HCT116 (cell line): ENCODE measurements at regions not wholly inside any gene's neighbourhood (a gene's known extent, or its start where the extent isn't known, plus 50 kb on each side); places are given as distances from the start of the nearest gene placed in this dataset.

Experiments used
- ATAC-seq: fragments of 200-7000 bp; cut with Tn5 transposase; 2 replicates; pipeline ENCODE4 v1.9.1; 2020; ENCODE audit warnings: mild to moderate bottlenecking, moderate library complexity
- BruUV-seq: library from RNA; stranded (reverse); fragments of 400-500 nt; replicated peaks from 2 replicates; lab custom pipeline; 2021; lab: Mats Ljungman, UMichigan
- CTCF ChIA-PET: fragments of 300-600 bp; sonication (Branson Sonifier 250); formaldehyde crosslinking; loops from one replicate; lab custom pipeline; 2021; ENCODE audit warnings: antibody characterized with exemption; lab: Charles Lee
- POLR2A ChIA-PET: fragments of 300-600, 350-600 bp; sonication (Branson Sonifier 250); formaldehyde crosslinking; loops from one replicate; lab custom pipeline; 2021; ENCODE audit warnings: antibody characterized with exemption; lab: Charles Lee
- RAD21 ChIA-PET, 2 experiments: fragments of 300-600 bp; sonication (Branson Sonifier 250); formaldehyde crosslinking; loops; one replicate each; lab custom pipeline; 2023; ENCODE audit warnings: low total read pairs in 2 of 2; ENCODE audit not compliant: uncharacterized antibody in 2 of 2, unreplicated experiment in 2 of 2, low non-redundant PET in 1 of 2; lab: Charles Lee
- DNase-seq: peaks from one replicate; pipeline ENCODE4 v3.0.0-alpha.2; 2010; ENCODE audit warnings: low read depth, low spot score
- H2AFZ ChIP-seq: fragments of 200-600 bp; shearing (Covaris generic), sonication (generic); 2 replicates; pipeline ENCODE4 v1.6.1; 2017; ENCODE audit warnings: low read depth, mixed run types, mixed read lengths, antibody characterized with exemption, low read length; ENCODE audit not compliant: poor library complexity, severe bottlenecking
- H3K27ac ChIP-seq: 2 replicates; pipeline ENCODE4 v1.5.1; 2012; ENCODE audit warnings: low read depth, low read length
- H3K27me3 ChIP-seq: fragments of 200-600 bp; sonication (generic); 2 replicates; pipeline ENCODE4 v1.6.1; 2016; ENCODE audit warnings: mixed run types, low read length, mixed read lengths; ENCODE audit not compliant: insufficient read depth
- H3K36me3 ChIP-seq, 2 experiments: fragments of 200-500 bp in 1 of 2; fragments of 200-600 bp in 1 of 2; sonication (Bioruptor generic) in 1 of 2; sonication (generic) in 1 of 2; 2 replicates each; pipeline versions ENCODE4 v1.5.1 to v1.6.1; 2014 to 2016; ENCODE audit warnings: low read length in 2 of 2, inconsistent platforms in 1 of 2, mixed read lengths in 1 of 2, mixed run types in 1 of 2; ENCODE audit not compliant: insufficient read depth in 2 of 2, control insufficient read depth in 1 of 2
- H3K4me1 ChIP-seq, 2 experiments: fragments of 200-600 bp in 1 of 2; sonication (generic) in 1 of 2; 2 replicates each; pipeline versions ENCODE4 v1.5.1 to v1.6.1; 2012 to 2017; ENCODE audit warnings: low read length in 2 of 2, inconsistent platforms in 1 of 2, mild to moderate bottlenecking in 1 of 2, mixed read lengths in 1 of 2, mixed run types in 1 of 2, moderate library complexity in 1 of 2; ENCODE audit not compliant: insufficient read depth in 2 of 2, control insufficient read depth in 1 of 2
- H3K4me2 ChIP-seq: fragments of 200-600 bp; sonication (generic); 2 replicates; pipeline ENCODE4 v1.6.1; 2017; ENCODE audit warnings: mixed run types, low read length, mixed read lengths
- H3K4me3 ChIP-seq, 2 experiments: fragments of 200-600 bp in 1 of 2; sonication (generic) in 1 of 2; replicated peaks in 1 of 2; 2 replicates each; pipeline ENCODE4 v1.5.1; 2011 to 2016; ENCODE audit warnings: low read length in 2 of 2, control low read depth in 1 of 2, low read depth in 1 of 2, mild to moderate bottlenecking in 1 of 2, mixed read lengths in 1 of 2, mixed run types in 1 of 2
- H3K79me2 ChIP-seq: fragments of 200-600 bp; sonication (generic); 2 replicates; pipeline ENCODE4 v1.6.1; 2017; ENCODE audit warnings: mild to moderate bottlenecking, mixed run types, low read length, moderate library complexity, mixed read lengths; ENCODE audit not compliant: insufficient read depth
- H3K9ac ChIP-seq: fragments of 200-600 bp; sonication (generic); 2 replicates; pipeline ENCODE4 v1.6.1; 2016; ENCODE audit warnings: low read length, mixed read lengths
- H3K9me2 ChIP-seq: fragments of 200-600 bp; sonication (generic), shearing (Covaris generic); 2 replicates; pipeline ENCODE4 v1.6.1; 2017; ENCODE audit warnings: mixed run types, mild to moderate bottlenecking, moderate library complexity; ENCODE audit not compliant: insufficient read depth
- H3K9me3 ChIP-seq, 2 experiments: fragments of 200-500 bp in 1 of 2; fragments of 200-600 bp in 1 of 2; sonication (Bioruptor generic) in 1 of 2; sonication (generic) in 1 of 2; 2 replicates each; pipeline ENCODE4 v1.6.1; 2014 to 2017; ENCODE audit warnings: low read length in 2 of 2, mixed read lengths in 2 of 2, inconsistent platforms in 1 of 2, low read depth in 1 of 2, mild to moderate bottlenecking in 1 of 2, mixed run types in 1 of 2, moderate library complexity in 1 of 2; ENCODE audit not compliant: control insufficient read depth in 1 of 2, insufficient read depth in 1 of 2
- H4K20me1 ChIP-seq: fragments of 200-600 bp; sonication (generic), shearing (Covaris generic); 2 replicates; pipeline ENCODE4 v1.6.1; 2017; ENCODE audit warnings: mixed run types, mild to moderate bottlenecking, moderate library complexity; ENCODE audit not compliant: insufficient read depth
- CBX3 ChIP-seq: IDR thresholded peaks from 2 replicates; pipeline ENCODE4 v1.6.1; 2012; ENCODE audit warnings: low read depth
- CEBPB ChIP-seq: IDR thresholded peaks from 2 replicates; pipeline ENCODE4 v1.6.1; 2012; ENCODE audit warnings: low read depth
- EGR1 ChIP-seq: IDR thresholded peaks from 2 replicates; pipeline ENCODE4 v1.6.1; 2012; ENCODE audit warnings: low read depth
- ELF1 ChIP-seq: IDR thresholded peaks from 2 replicates; pipeline ENCODE4 v1.6.1; 2012; ENCODE audit warnings: low read depth, borderline replicate concordance
- EZH2 ChIP-seq: fragments of 200-600 bp; sonication (generic); IDR thresholded peaks from 2 replicates; pipeline ENCODE4 v1.6.1; 2017; ENCODE audit warnings: antibody characterized with exemption, mixed run types
- EZH2phosphoT487 ChIP-seq: fragments of 200-600 bp; IDR thresholded peaks from 2 replicates; pipeline ENCODE4 v1.6.1; 2018; ENCODE audit warnings: antibody characterized with exemption, borderline replicate concordance
- FOSL1 ChIP-seq: IDR thresholded peaks from 2 replicates; pipeline ENCODE4 v1.6.1; 2012; ENCODE audit warnings: low read depth
- JUND ChIP-seq: IDR thresholded peaks from 2 replicates; pipeline ENCODE4 v1.6.1; 2012
- POLR2A ChIP-seq: IDR thresholded peaks from 2 replicates; pipeline ENCODE4 v1.7.0; 2011; ENCODE audit warnings: borderline replicate concordance; ENCODE audit not compliant: insufficient read depth, insufficient read length; ENCODE audit errors: extremely low read depth
- POLR2AphosphoS5 ChIP-seq: IDR thresholded peaks from 2 replicates; pipeline ENCODE4 v1.6.1; 2011; ENCODE audit warnings: mild to moderate bottlenecking, low read depth, low read length, moderate library complexity
- RAD21 ChIP-seq: IDR thresholded peaks from 2 replicates; pipeline ENCODE4 v1.6.1; 2012; ENCODE audit warnings: low read depth, mild to moderate bottlenecking
- SIN3A ChIP-seq: IDR thresholded peaks from 2 replicates; pipeline ENCODE4 v1.6.1; 2012; ENCODE audit warnings: low read depth
- SP1 ChIP-seq: IDR thresholded peaks from 2 replicates; pipeline ENCODE4 v1.6.1; 2012; ENCODE audit warnings: low read depth
- SRF ChIP-seq: IDR thresholded peaks from 2 replicates; pipeline ENCODE4 v1.6.1; 2012; ENCODE audit warnings: low read depth
- TCF7L2 ChIP-seq: IDR thresholded peaks from 2 replicates; pipeline ENCODE4 v1.7.0; 2011; ENCODE audit warnings: borderline replicate concordance, inconsistent platforms; ENCODE audit not compliant: insufficient read depth, insufficient read length; ENCODE audit errors: extremely low read depth
- YY1 ChIP-seq: IDR thresholded peaks from 2 replicates; pipeline ENCODE4 v1.6.1; 2011; ENCODE audit warnings: low read length, low read depth, moderate library complexity, mild to moderate bottlenecking; ENCODE audit not compliant: insufficient replicate concordance; ENCODE audit errors: extremely low read depth
- ZFX ChIP-seq: fragments of 450-650 bp; IDR thresholded peaks from 2 replicates; pipeline ENCODE4 v1.6.1; 2017
- ZNF274 ChIP-seq: fragments of 200-500 bp; sonication (Bioruptor generic); IDR thresholded peaks from 2 replicates; pipeline ENCODE4 v1.6.1; 2014; ENCODE audit warnings: mild to moderate bottlenecking, low read depth, low read length, inconsistent platforms
- intact Hi-C: fragments of 100-400 bp; cut with micrococcal nuclease; formaldehyde crosslinking; loops from 2 replicates; pipeline ENCODE4 v1.10.0; 2022
- TF ChIP-seq, protein P1 (sequence below): IDR thresholded peaks from 2 replicates; pipeline ENCODE4 v1.6.1; 2012
- TF ChIP-seq, protein P2 (sequence below): IDR thresholded peaks from 2 replicates; pipeline ENCODE4 v1.6.1; 2012
- TF ChIP-seq, protein P3 (sequence below), 3 experiments: fragments of 200-600 bp in 1 of 3; sonication (generic) in 1 of 3; IDR thresholded peaks in 2 of 3; conservative IDR thresholded peaks in 1 of 3; 2 replicates each; pipeline ENCODE4 v1.5.1; 2012 to 2017; ENCODE audit warnings: low read depth in 2 of 3, low read length in 2 of 3, antibody characterized with exemption in 1 of 3, borderline replicate concordance in 1 of 3, control low read depth in 1 of 3, mild to moderate bottlenecking in 1 of 3, mixed read lengths in 1 of 3, mixed run types in 1 of 3, moderate library complexity in 1 of 3; ENCODE audit not compliant: insufficient read depth in 1 of 3

DNA sequence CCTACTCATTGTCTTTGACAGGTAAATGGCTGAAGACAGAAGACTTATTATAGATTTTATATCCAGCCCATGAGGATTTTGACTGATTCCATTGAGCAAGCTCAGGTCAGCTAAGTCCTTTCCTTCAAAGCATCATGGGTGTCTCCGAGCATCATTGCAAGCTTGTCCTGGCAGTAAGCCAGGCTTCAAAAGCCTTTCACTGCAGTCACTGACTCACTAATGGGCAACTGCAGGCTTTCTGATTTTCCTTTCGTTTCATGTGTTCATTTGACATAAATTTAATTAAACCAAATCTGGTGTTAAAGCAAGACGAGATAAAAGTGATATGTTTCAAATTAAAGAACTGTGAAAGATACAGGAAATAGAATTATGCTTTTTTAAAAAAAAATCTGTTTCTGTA is 426.2 kb downstream of the ANXA1 start:
- ChIA-PET RAD21 (no interaction called here), CTCF (interaction anchor here (1.5 kb wide), 1 partner anchor 309 kb away, joined by 4 read pairs; no protein-coding TSS in a partner anchor), POLR2A (no interaction called here)
- Histone ChIP-seq H2AFZ (no peak overlapping the region), H3K9me2 (no peaks in the 10 kb centered on the region), H3K4me3 (no peak overlapping the region), H3K9ac (no peak overlapping the region), H3K27ac (no peak overlapping the region), H3K4me2 (no peak overlapping the region), H3K27me3 (peaks cover 17% of the 10 kb centered on the region), H3K4me1 (no peaks in the 10 kb centered on the region), H3K79me2 (no peaks in the 10 kb centered on the region), H3K36me3 (no peaks in the 10 kb centered on the region), H3K9me3 (no peaks in the 10 kb centered on the region), H4K20me1 (no peaks in the 10 kb centered on the region)
- TF ChIP-seq TCF7L2 (no peak), EZH2phosphoT487 (no peak), YY1 (no peak), EZH2 (no peak), POLR2AphosphoS5 (no peak), FOSL1 (no peak), SIN3A (no peak), CBX3 (no peak), SRF (no peak), ELF1 (no peak), EGR1 (no peak), POLR2A (no peak), SP1 (no peak)
- intact Hi-C loops: no loop called here
- BruUV-seq: no TSS peak
- ATAC-seq (no peak), DNase-seq (no peak)

DNA sequence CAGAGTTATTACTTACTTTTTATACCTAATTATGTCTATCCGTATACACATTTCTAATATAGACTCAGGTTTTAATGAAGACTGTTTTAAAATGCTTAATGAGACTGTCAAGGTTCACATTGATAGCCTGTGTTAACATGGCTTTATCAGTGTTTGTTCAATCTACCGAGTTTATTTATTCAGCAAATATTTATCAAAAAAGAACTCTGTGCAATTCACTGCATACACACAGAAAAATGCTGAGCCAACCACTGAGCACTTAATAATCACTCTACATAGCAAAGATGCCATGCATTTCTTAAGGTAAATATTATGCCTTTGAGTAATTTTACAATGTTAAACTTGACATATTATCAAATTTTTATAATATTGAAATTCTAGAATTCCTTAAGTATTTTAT is 428.2 kb downstream of the ANXA1 start:
- H3K27ac ChIP-seq: no peak overlapping the region
- no peaks in the 10 kb centered on the region for H3K79me2 ChIP-seq
- H4K20me1 ChIP-seq: no peaks in the 10 kb centered on the region
- no peaks in the 10 kb centered on the region for H3K36me3 ChIP-seq
- DNase-seq (no peak), ATAC-seq (no peak)
- H3K9me2 ChIP-seq: no peaks in the 10 kb centered on the region
- no peaks in the 10 kb centered on the region for H3K4me1 ChIP-seq
- H3K9me3 ChIP-seq: no peaks in the 10 kb centered on the region
- CTCF ChIA-PET: no interaction called here
- intact Hi-C loops: no loop called here
- POLR2A ChIA-PET: no interaction called here
- no peak overlapping the region for H3K9ac ChIP-seq
- H3K4me3 ChIP-seq: no peak overlapping the region
- RAD21 ChIA-PET: no interaction called here
- no peak overlapping the region for H2AFZ ChIP-seq
- H3K27me3 ChIP-seq: peaks cover 16% of the 10 kb centered on the region
- no peak overlapping the region for H3K4me2 ChIP-seq
- no TSS peak for BruUV-seq
- TF ChIP-seq, protein P1, sequence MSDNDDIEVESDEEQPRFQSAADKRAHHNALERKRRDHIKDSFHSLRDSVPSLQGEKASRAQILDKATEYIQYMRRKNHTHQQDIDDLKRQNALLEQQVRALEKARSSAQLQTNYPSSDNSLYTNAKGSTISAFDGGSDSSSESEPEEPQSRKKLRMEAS: no peak
- TF ChIP-seq JUND (no peak), EZH2phosphoT487 (no peak), SIN3A (no peak), EGR1 (no peak), EZH2 (no peak), SP1 (no peak), ELF1 (no peak), RAD21 (no peak), POLR2A (no peak), TCF7L2 (no peak), ZFX (no peak), ZNF274 (no peak), CEBPB (no peak), POLR2AphosphoS5 (no peak), FOSL1 (no peak), YY1 (no peak)
- TF ChIP-seq, protein P2, sequence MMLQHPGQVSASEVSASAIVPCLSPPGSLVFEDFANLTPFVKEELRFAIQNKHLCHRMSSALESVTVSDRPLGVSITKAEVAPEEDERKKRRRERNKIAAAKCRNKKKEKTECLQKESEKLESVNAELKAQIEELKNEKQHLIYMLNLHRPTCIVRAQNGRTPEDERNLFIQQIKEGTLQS: no peak
- TF ChIP-seq, protein P3, sequence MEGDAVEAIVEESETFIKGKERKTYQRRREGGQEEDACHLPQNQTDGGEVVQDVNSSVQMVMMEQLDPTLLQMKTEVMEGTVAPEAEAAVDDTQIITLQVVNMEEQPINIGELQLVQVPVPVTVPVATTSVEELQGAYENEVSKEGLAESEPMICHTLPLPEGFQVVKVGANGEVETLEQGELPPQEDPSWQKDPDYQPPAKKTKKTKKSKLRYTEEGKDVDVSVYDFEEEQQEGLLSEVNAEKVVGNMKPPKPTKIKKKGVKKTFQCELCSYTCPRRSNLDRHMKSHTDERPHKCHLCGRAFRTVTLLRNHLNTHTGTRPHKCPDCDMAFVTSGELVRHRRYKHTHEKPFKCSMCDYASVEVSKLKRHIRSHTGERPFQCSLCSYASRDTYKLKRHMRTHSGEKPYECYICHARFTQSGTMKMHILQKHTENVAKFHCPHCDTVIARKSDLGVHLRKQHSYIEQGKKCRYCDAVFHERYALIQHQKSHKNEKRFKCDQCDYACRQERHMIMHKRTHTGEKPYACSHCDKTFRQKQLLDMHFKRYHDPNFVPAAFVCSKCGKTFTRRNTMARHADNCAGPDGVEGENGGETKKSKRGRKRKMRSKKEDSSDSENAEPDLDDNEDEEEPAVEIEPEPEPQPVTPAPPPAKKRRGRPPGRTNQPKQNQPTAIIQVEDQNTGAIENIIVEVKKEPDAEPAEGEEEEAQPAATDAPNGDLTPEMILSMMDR (IDR thresholded peaks at IDR 0.05 in 2 of 3, conservative IDR thresholded peaks at IDR 0.05 in 1 of 3; ENCODE audit: borderline replicate concordance in 1 of 3, insufficient read depth in 1 of 3, low read depth in 2 of 3, low read length in 2 of 3): no peak
